GM18505 (cell line): ENCODE measurements at regions not wholly inside any gene's neighbourhood (a gene's known extent, or its start where the extent isn't known, plus 50 kb on each side); places are given as distances from the start of the nearest gene placed in this dataset.
"Not testable (repeated sequence)": the region's sequence is repeated elsewhere in the genome, so short reads cannot be mapped to it uniquely, and the experiment has no call there.

Experiments
- ATAC-seq: cut with Tn5 transposase; IDR thresholded peaks from one replicate; pipeline ENCODE4 v1.9.1; 2021; ENCODE audit not compliant: unreplicated experiment

DNA sequence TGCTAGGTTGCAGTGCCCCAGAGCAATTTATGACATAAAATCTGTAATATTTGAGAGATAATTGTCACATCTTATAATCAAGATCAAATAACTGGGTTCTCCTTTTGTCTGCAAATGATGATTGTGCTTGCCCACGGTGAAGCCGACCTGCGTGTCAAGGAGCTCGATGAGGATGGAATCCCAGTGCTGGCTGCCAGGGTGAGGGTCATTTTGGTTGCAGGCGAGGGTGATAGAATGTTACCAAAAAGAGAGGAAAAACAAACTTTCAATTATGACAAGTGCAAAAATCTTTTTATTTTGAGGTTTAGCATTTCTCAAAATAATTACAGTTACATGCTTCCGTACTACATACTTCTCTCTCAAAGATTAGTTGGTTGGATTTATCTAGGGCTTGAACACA lies 76.4 kb upstream of the ZNF658 start:
- ATAC-seq: not testable (repeated sequence)

DNA sequence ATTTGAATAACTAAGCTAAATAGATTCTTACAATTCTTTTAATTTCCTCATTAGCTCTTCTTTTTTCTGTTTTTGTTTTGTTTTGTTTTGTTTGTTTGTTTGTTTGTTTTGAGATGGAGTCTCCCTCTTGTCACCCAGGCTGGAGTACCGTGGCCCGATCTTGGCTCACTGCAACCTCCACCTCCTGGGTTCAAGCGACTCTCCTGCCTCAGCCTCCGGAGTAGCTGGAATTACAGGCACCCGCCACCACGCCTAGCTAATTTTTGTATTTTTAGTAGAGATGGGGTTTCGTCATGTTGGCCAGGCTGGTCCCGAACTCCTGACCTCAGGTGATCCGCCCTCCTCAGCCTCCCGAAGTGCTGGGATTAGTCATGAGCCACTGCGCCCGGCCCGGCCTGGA lies 70.7 kb upstream of the ZNF658 start:
- ATAC-seq: not testable (repeated sequence)

DNA sequence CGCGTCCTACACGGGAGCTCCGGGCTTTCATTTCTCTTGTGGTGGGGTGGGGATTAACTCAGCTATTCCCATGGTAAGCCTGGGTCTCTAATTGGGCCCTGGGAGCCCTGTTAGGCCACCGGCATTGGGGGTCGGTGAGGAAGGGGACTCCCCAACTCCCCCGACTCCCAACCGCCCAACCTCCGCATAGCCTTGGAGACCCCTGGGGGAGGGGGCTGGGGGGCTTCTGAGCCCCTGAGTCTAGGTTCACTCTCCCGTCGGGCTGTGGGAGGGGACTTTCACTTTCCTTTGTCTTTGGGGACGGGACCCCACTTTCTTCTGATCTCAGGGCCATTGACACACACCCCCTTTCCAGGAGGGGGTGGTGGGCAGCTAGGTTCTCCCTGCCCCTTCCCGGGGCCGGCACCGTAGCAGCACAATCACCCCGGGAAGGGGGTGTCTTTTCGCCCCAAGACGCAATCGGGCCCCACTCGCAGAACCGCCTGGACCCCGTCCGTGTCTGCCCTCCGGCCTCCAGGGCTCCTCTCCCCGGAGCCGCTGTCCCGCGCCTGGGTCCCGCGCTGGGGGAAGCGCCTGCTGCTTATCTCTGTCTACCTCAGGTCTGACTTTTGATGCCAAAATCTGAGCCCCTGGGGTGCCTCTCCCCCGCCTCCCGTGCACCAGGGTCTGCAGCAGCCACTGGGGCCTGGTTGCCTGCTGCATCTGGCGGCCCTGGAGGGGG lies 69.6 kb upstream of the ZNF658 start:
- ATAC-seq: not testable (repeated sequence)

DNA sequence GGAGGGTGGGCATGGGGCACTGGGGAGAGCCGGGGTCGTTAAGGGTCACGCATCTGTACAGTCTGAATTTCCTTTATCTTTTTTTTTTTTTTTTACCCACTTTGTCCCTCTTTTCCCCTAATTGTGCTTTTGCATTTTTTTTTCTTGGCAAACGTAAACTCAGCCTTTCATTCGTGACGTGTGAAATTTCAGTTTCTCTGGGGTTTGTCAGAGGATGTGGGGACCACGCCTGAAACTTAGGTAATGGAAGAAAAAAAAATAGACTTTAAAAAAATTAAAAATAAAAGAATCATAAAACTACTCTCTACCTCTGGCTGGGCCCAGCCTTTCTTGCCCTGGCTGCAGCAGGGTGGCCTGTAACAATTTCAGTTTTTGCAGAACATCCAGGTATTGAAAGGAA lies 68.3 kb upstream of the ZNF658 start:
- not testable (repeated sequence) for ATAC-seq

DNA sequence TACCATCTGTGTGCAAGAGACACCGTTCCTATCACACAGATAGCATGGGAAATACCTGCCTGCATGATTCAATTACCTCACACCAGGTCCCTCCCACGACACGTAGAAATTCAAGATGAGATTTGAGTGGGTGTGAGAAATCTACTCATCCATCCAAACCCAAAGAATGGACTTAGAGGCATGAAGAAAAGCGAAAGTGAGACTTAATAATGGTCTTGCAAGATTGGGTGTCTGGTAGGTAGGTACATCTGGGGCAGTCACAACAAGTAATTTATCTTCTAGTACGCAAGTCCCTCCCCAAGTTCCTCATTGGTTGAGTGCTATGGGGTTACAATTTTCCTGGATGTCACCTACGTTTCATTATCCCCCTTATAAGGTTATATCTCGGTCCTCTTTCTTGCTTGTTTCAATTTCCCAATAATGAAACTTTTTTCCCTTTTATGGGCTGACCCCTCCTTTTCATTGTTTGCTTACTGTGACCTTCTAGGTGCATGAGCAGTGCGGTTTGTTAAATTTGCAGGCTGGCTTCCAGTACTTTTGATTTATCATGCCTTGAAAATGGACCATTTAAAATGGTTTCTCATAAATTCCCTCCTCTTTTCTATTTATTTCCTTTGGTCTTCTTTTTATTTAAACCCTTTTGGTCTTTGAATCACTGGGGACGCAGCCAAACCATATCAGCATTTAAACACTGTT lies 63.1 kb upstream of the ZNF658 start:
- ATAC-seq: not testable (repeated sequence)
